Activated CD8-positive, alpha-beta T cell treated with anti-CD3 and anti-CD28 coated beads for 36 hours (primary cell): ENCODE measurements at regions not wholly inside any gene's neighbourhood (a gene's known extent, or its start where the extent isn't known, plus 50 kb on each side); places are given as distances from the start of the nearest gene placed in this dataset.

Experiments used
- ATAC-seq: fragments of 200-7000 bp; cut with Tn5 transposase; one replicate; pipeline ENCODE4 v1.10.0; 2021; ENCODE audit warnings: mild to moderate bottlenecking, moderate library complexity
- CTCF ChIA-PET: fragments of 350-600 bp; sonication (Branson Sonifier 250); formaldehyde crosslinking; loops from one replicate; lab custom pipeline; 2021; ENCODE audit warnings: antibody characterized with exemption; lab: Charles Lee
- POLR2A ChIA-PET: fragments of 350-600 bp; sonication (Branson Sonifier 250); formaldehyde crosslinking; loops from one replicate; lab custom pipeline; 2021; ENCODE audit warnings: antibody characterized with exemption; lab: Charles Lee
- DNase-seq: peaks from one replicate; pipeline ENCODE4 v3.0.0-alpha.2; 2020
- H3K27ac Mint-ChIP-seq: one replicate; pipeline ENCODE4 v1.8.0; 2021; ENCODE audit warnings: mild to moderate bottlenecking, mixed read lengths
- H3K27me3 Mint-ChIP-seq: one replicate; pipeline ENCODE4 v1.8.0; 2021; ENCODE audit warnings: mixed read lengths
- H3K36me3 Mint-ChIP-seq: one replicate; pipeline ENCODE4 v1.8.0; 2021; ENCODE audit warnings: low read depth, mixed read lengths
- H3K4me1 Mint-ChIP-seq: one replicate; pipeline ENCODE4 v1.8.0; 2021; ENCODE audit warnings: low read depth, mixed read lengths
- H3K4me3 Mint-ChIP-seq: one replicate; pipeline ENCODE4 v1.8.0; 2021; ENCODE audit warnings: mild to moderate bottlenecking, moderate library complexity, mixed read lengths
- H3K9me3 Mint-ChIP-seq: one replicate; pipeline ENCODE4 v1.8.0; 2021; ENCODE audit warnings: mixed read lengths
- CTCF ChIP-seq: fragments of 200-600 bp; IDR thresholded peaks from one replicate; pipeline ENCODE4 v1.8.0; 2022; ENCODE audit warnings: antibody characterized with exemption, mild to moderate bottlenecking
- intact Hi-C: fragments of 100-400 bp; cut with micrococcal nuclease; formaldehyde crosslinking; loops from one replicate; pipeline ENCODE4 v1.10.0; 2022

- no peak overlapping the region for H3K27ac Mint-ChIP-seq
- no peaks in the 10 kb centered on the region for H3K27me3 Mint-ChIP-seq
- no peak overlapping the region for H3K4me3 Mint-ChIP-seq
- DNase-seq (no peak), ATAC-seq (no peak)
- ChIA-PET CTCF (no interaction called here), POLR2A (no interaction called here)
- no peaks in the 10 kb centered on the region for H3K36me3 Mint-ChIP-seq
- no peak for TF ChIP-seq CTCF
- H3K4me1 Mint-ChIP-seq: no peaks in the 10 kb centered on the region
- H3K9me3 Mint-ChIP-seq: no peaks in the 10 kb centered on the region
- intact Hi-C loops: no loop called here
These were observed 1131.3 kb downstream of the BRD1 start for GRCh38 chr22:48696371-48696770.

GRCh38 chr22:48695731-48696305 is 1131.9 kb downstream of the BRD1 start:
- no peaks in the 10 kb centered on the region for H3K36me3 Mint-ChIP-seq
- CTCF ChIA-PET: no interaction called here
- ATAC-seq (no peak), DNase-seq (no peak)
- intact Hi-C loops: no loop called here
- H3K9me3 Mint-ChIP-seq: no peaks in the 10 kb centered on the region
- POLR2A ChIA-PET: no interaction called here
- H3K4me1 Mint-ChIP-seq: no peaks in the 10 kb centered on the region
- no peaks in the 10 kb centered on the region for H3K27me3 Mint-ChIP-seq
- no peak overlapping the region for H3K27ac Mint-ChIP-seq
- H3K4me3 Mint-ChIP-seq: no peak overlapping the region
- no peak for TF ChIP-seq CTCF

GRCh38 chr22:48695251-48695650 is 1132.4 kb downstream of the BRD1 start:
- no peaks in the 10 kb centered on the region for H3K27me3 Mint-ChIP-seq
- TF ChIP-seq CTCF: no peak
- H3K4me3 Mint-ChIP-seq: no peak overlapping the region
- POLR2A ChIA-PET: no interaction called here
- CTCF ChIA-PET: no interaction called here
- ATAC-seq (no peak), DNase-seq (no peak)
- H3K9me3 Mint-ChIP-seq: no peaks in the 10 kb centered on the region
- no peaks in the 10 kb centered on the region for H3K36me3 Mint-ChIP-seq
- no peaks in the 10 kb centered on the region for H3K4me1 Mint-ChIP-seq
- H3K27ac Mint-ChIP-seq: no peak overlapping the region
- intact Hi-C loops: no loop called here

GRCh38 chr22:48694296-48694883 is 1133.3 kb downstream of the BRD1 start:
- ChIA-PET CTCF (no interaction called here), POLR2A (no interaction called here)
- no peak for ATAC-seq
- Mint-ChIP-seq H3K27ac (no peak overlapping the region), H3K4me3 (no peak overlapping the region), H3K36me3 (no peaks in the 10 kb centered on the region), H3K27me3 (no peaks in the 10 kb centered on the region), H3K4me1 (no peaks in the 10 kb centered on the region), H3K9me3 (no peaks in the 10 kb centered on the region)
- DNase-seq: no peak
- no peak for TF ChIP-seq CTCF
- intact Hi-C loops: no loop called here

GRCh38 chr22:48693377-48694135 is 1134.1 kb downstream of the BRD1 start:
- Mint-ChIP-seq H3K4me1 (no peaks in the 10 kb centered on the region), H3K4me3 (no peak overlapping the region), H3K36me3 (no peaks in the 10 kb centered on the region), H3K9me3 (no peaks in the 10 kb centered on the region), H3K27ac (no peak overlapping the region), H3K27me3 (no peaks in the 10 kb centered on the region)
- intact Hi-C loops: no loop called here
- ChIA-PET POLR2A (no interaction called here), CTCF (no interaction called here)
- ATAC-seq (no peak), DNase-seq (no peak)
- no peak for TF ChIP-seq CTCF
